Fibroblast of gingiva (primary cell): ENCODE measurements at regions not wholly inside any gene's neighbourhood (a gene's known extent, or its start where the extent isn't known, plus 50 kb on each side); places are given as distances from the start of the nearest gene placed in this dataset.

Experiments used
- DNase-seq: peaks from one replicate; pipeline ENCODE4 v3.0.0-alpha.2; 2011; ENCODE audit warnings: low read depth

DNA sequence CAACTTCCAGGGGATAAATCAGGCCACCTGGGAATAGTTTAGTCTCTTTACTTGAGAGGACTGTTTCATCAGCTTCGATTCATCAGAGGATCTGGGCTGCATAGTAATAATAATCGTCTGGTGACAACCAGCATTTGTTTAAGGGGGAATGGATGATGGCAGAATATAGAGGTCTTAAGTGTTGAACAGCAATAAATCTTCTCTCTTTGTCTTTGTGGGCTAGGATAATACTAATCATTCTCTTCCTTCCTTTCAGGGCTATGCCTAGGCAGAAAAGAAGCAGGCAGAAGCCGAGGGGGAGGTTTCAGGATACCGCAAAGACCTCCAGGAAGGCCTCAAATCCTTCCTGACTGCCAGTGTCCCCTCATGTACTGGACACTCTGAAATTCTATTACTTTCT is 150.4 kb upstream of the GAREM1 start:
- DNase-seq, result no peak

GRCh38 chr18:32618546-32618945 is 147.9 kb upstream of the GAREM1 start:
- DNase-seq, result no peak

- no peak for DNase-seq
These were observed 143.1 kb upstream of the GAREM1 start for GRCh38 chr18:32613821-32614220.

DNA sequence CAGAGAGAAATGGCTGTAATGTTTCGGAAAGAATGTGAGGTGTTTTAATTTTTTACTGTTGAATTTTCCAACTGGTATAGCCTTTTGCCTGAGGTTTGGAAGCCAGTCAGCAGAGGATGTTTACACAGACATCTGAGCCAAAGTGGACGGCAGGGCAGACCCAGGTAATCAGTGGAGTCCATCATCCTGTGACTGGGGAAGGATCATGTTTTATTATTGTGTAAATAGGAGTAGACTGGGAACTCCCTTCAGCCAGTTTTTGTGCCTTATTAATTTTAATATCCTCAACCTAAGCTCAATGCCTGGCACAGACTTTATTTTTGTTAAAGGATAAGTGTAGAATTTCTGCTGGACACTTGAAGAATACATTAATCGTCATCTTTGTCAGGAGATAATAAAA is 142.0 kb upstream of the GAREM1 start:
- no peak for DNase-seq

GRCh38 chr18:32610176-32610575 is 139.5 kb upstream of the GAREM1 start:
- DNase-seq, result no peak

GRCh38 chr18:32607816-32608215 is 137.1 kb upstream of the GAREM1 start:
- DNase-seq, result no peak

DNA sequence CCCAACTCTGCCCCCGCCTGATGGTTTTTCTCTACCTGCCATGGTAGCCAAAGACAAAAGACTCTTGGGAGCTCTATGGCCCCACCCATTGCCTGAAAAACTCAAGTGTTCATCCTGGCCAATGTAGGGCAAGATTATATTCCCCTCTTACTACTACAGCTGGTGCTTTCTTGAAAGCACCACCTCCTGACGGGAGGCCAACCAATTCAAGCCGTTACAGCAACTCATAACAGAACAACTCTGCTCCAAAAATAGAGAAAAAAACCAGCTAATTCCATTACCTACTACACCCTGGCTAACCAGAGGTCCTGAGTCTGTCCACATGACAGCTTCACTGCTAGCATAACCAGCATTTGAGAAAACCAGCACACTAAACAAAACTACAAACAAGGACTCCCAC is 127.5 kb upstream of the GAREM1 start:
- DNase-seq, result no peak

DNA sequence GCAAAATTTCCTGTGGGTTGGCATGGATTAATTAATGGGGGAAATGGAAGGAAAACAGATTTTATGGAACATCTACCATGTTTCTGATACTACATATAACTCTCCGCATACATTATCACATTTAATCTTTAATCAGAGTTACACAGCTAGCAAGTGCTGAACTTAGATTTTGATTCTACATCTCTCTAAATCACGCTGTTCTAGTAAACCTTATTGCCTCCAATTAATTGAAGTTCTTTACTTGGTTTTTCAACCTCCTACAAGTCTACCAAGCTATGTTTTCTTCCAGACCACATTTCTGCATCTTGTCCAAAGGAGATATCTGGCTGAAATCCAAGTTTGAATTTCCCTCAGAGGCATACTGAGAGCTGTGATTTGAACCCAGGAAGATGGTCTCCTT is 125.8 kb upstream of the GAREM1 start:
- no peak for DNase-seq

GRCh38 chr18:32595832-32596231 is 125.2 kb upstream of the GAREM1 start:
- no peak for DNase-seq

- DNase-seq, result no peak
These were observed 117.5 kb upstream of the GAREM1 start for GRCh38 chr18:32588191-32588590.

- DNase-seq, result no peak
These were observed 112.7 kb upstream of the GAREM1 start for GRCh38 chr18:32583431-32583830.

DNA sequence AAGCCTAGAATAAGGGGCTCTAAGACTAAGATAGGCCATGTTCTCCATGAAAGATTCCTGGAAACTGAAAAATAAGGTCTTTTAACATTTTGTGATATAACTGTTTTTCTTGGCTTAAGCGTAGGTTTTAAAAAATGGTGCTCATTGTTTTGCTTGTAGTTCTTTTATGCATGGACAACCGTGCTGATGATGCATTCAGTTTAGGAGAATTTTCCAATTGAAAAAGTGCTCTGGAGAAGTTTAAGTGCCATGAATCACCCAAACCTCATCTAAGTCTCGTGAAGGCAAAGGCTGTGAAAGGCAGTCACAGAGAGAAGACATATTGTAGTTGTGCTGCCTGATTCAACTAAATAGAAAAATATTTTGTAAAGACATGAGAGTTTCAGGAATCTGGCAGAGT is 111.8 kb upstream of the GAREM1 start:
- no peak for DNase-seq

GRCh38 chr18:32577561-32577960 is 106.9 kb upstream of the GAREM1 start:
- no peak for DNase-seq

GRCh38 chr18:32576296-32576916 is 105.7 kb upstream of the GAREM1 start:
- DNase-seq, result no peak

DNA sequence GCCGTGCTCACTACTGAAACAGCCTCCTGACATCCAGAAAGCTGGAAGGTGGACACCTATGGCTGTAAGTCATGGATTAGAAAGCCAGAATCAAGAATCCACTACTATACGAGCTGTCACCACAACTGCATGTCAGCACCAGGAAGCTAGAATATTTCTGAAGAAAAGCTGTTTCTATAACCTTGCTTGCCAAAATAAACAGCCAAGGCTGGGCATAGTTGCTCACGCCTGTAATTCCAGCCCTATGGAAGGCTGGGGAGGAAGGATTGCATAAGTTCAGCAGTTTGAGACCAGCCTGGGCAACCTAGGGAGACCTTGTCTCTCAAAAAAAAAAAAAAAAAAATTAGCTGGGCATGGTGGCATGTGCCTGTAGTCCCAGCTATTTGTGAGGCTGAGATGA is 96.3 kb upstream of the GAREM1 start:
- no peak for DNase-seq

GRCh38 chr18:32553640-32554365 is 83.1 kb upstream of the GAREM1 start:
- DNase-seq, result no peak

DNA sequence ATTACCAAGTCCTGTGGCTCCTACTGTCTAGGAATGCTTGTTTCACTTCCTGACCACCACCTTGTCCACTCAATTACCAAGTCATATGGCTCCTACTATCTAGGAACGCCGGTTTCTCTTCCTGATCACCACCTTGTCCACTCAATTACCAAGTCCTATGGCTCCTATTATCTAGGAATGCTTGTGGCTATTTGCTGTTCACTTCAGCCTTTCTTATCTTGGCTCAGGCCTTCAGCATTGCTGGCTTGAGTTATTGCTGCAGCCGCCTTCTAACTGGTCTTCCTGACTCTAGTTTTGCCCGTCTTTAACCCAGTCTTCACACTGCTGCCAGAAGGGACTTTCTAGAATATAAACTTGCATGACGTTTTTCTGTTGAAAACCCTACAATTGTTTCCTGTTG is 82.5 kb upstream of the GAREM1 start:
- DNase-seq, result no peak

GRCh38 chr18:32552421-32553030 is 81.8 kb upstream of the GAREM1 start:
- peak; percentile 49 for DNase-seq

DNA sequence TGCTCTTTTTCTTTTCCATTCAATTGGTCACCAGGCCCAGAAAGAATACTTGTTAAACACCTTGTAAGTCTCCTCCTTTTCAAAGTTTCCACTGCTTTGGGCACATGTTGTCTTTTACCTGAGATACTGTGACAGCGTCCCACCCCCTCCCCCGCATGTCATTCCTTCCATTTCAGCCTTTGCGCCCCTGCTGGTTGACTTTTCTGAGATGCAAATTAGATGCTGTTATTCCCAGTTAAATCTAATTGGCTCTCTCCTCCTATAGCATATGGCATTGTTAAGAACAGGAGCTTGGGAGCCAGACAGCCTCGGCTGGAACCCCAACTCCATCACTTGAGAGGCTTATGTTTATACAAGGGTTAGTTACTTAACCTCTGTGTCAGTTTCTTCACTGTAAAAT is 80.3 kb upstream of the GAREM1 start:
- no peak for DNase-seq

DNA sequence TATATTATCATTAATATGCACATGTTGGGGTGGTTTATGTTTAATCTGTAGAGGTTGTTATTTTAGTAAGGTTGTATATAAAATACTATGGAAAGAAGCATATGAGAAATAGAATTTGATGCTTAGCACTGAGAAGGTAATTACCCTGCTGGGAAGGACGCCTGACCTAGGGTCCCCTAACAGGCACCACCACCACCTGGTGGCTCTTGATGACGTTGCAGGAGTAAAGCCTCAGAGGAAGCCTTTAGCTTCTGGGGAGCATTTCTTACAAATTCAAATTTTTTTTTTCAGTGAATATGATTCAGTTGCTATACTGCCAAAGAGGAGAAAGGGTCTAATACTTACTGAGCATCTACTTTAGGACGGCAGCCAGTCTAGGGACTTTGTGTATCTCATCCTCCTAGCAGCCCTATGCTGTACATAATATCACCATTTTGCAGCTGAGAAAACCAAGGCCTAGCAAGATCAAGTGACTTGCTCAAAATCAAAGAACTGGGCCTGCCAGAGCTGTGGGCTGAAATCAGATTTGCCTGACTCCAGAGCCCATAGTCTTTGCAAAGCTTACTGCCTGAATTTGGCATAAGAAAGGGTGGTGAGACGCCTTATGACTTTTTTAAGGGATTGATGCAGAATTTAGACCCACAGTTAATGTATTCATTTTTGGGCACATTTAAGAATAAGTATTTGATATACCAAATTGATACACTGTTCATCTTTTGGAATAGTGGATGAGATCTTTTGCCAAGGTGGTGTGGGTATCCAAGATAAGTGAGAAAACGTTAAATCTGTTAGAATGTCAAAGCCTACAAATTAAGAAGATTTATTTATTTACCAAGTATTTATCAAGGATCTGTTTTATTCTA is 78.8 kb upstream of the GAREM1 start:
- DNase-seq, result peak; percentile 14

DNA sequence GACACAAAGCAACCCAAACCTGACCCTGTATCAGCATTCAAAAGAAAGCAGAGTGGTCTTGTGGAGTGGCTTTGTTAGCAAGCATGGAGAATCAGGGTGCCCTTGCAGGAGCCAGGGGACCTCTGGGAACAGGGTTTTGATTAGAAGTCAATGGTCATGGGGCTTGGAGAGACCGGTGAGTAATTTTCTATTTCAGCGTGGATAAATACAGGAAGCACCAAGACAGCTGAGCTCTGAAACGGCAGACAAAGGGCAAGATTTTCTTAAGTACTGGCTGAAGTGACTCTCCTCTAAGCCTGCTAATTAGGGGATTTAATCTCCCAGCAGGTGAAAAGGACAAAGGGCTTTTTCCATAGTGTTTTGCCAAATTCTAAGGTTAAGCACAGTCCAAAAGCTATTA is 78.0 kb upstream of the GAREM1 start:
- DNase-seq, result no peak

DNA sequence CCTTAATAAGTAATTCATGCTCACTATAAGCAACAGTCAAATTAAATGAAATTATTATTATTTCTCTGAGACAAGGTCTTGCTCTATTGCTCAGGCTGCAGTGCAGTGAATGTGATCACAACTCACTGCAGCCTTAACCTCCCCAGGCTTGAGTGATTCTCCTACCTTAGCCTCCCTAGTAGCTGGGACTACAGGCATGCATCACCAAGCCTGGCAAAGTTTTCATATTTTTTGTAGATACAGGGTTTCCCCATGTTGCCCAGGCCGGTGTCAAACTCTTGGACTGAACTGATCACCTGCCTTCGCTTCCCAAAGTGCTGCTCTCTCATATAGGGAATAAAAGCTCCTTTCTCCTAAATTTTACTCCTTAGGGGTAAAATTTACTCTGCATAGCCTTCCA is 74.9 kb upstream of the GAREM1 start:
- DNase-seq, result no peak

DNA sequence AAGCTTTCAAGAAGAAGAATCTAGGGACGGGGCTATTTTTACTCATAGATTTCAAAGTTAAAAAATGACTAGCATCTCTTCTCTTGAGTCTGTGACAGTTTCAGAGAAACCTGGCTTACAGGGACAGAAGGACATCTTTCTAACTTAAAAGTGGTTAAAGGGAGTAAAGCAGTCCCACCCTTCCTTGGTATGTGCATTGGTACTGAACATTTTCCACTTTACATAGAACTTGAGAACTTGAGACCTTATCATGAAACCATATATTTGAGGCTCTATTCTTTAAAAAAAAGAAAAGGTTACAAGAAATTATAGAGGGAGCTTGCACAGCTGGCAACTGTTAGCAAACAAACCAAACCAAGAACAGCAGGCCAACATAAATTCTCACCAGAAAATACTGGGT is 73.4 kb upstream of the GAREM1 start:
- no peak for DNase-seq
